Sigmoid colon (tissue), 6 donors: ENCODE measurements at regions not wholly inside any gene's neighbourhood (a gene's known extent, or its start where the extent isn't known, plus 50 kb on each side); places are given as distances from the start of the nearest gene placed in this dataset.

Source experiments
- DNase-seq: peaks from one replicate; pipeline ENCODE4 v3.0.0-alpha.2; 2019
- H3K27ac ChIP-seq, 4 donors: fragments of 200-600 bp; sonication (generic); one replicate each; pipeline ENCODE4 v1.5.1; 2016 to 2019; ENCODE audit warnings: mild to moderate bottlenecking in 1 of 4
- H3K27me3 ChIP-seq, 3 donors: fragments of 200-600 bp; sonication (generic); one replicate each; pipeline ENCODE4 v1.5.1; 2019; ENCODE audit warnings: mild to moderate bottlenecking in 1 of 3
- H3K36me3 ChIP-seq, 4 donors: fragments of 200-600 bp; sonication (generic); one replicate each; pipeline ENCODE4 v1.5.1; 2016 to 2019
- H3K4me1 ChIP-seq, 4 donors: fragments of 200-600 bp; sonication (generic); one replicate each; pipeline ENCODE4 v1.5.1; 2017 to 2019
- H3K4me3 ChIP-seq, 4 donors: fragments of 200-600 bp; sonication (generic); one replicate each; pipeline ENCODE4 v1.5.1; 2017 to 2019; ENCODE audit warnings: mild to moderate bottlenecking in 2 of 4, moderate library complexity in 1 of 4
- H3K9me3 ChIP-seq, 4 donors: fragments of 200-600 bp in 3 of 4; sonication (generic) in 3 of 4; one replicate each; pipeline versions ENCODE4 v1.5.1 to v1.6.1; 2013 to 2019
- CTCF ChIP-seq, 4 experiments: fragments of 450-650 bp in 3 of 4; fragments of 200-600 bp in 1 of 4; IDR thresholded peaks; one replicate each; pipeline ENCODE4 v1.5.1; 2016 to 2019; ENCODE audit warnings: antibody characterized with exemption in 4 of 4, mild to moderate bottlenecking in 3 of 4, moderate library complexity in 2 of 4
- EP300 ChIP-seq, 4 donors: sonication (generic); formaldehyde crosslinking; IDR thresholded peaks; one replicate each; pipeline ENCODE4 v1.6.1; 2017; ENCODE audit warnings: antibody characterized with exemption in 4 of 4
- POLR2A ChIP-seq, 2 donors: fragments of 450-650 bp; IDR thresholded peaks; one replicate each; pipeline ENCODE4 v1.6.1; 2016; ENCODE audit warnings: antibody characterized with exemption in 2 of 2, mild to moderate bottlenecking in 2 of 2, moderate library complexity in 2 of 2
- POLR2AphosphoS5 ChIP-seq, 4 donors: sonication (generic); formaldehyde crosslinking; IDR thresholded peaks; one replicate each; pipeline ENCODE4 v1.6.1; 2017; ENCODE audit warnings: antibody characterized with exemption in 4 of 4
- WGBS, 2 donors: extraction: QIAGEN DNeasy Blood & Tissue Kit; methylation state at CpG; one replicate each; pipeline ENCODE4 v1.1.7; 2013; 5-methylcytosine and 5-hydroxymethylcytosine counted together
- intact Hi-C: fragments of 100-400 bp; cut with DNase I; formaldehyde crosslinking; loops from one replicate; pipeline ENCODE4 v1.15.1; 2023
- donor health status: healthy with polysubstance abuse.
- donor health status: healthy.

- Histone ChIP-seq H3K36me3 (no peaks in the 10 kb centered on the region), H3K27me3 (no peaks in the 10 kb centered on the region), H3K27ac (no peak overlapping the region), H3K4me1 (no peaks in the 10 kb centered on the region), H3K9me3 (peaks cover 0 to 4% (median 0%) of the 10 kb centered on the region in 4 donors), H3K4me3 (no peak overlapping the region)
- TF ChIP-seq POLR2A (IDR thresholded peaks at IDR 0.05): no peak
- TF ChIP-seq EP300 (IDR thresholded peaks at IDR 0.05): no peak
- TF ChIP-seq POLR2AphosphoS5 (IDR thresholded peaks at IDR 0.05): no peak
- TF ChIP-seq CTCF (IDR thresholded peaks at IDR 0.05): no peak
- WGBS, 2 donors: 80 to 90% methylated on average over 2 of the region's 2 CpGs
- intact Hi-C loops: no loop called here
- no peak for DNase-seq
Observed at GRCh38 chr13:34189946-34190345, 372.0 kb downstream of the RFC3 start.

- H3K27ac ChIP-seq: peak overlapping the region in 3 of 4 donors; percentile 43 to 70 (median 70)
- WGBS, 2 donors: 29 to 58% methylated on average over 1 of the region's 1 CpG
- peaks cover 0 to 4% (median under 1%) of the 10 kb centered on the region in 4 donors for H3K9me3 ChIP-seq
- peaks cover 0 to 34% (median 10%) of the 10 kb centered on the region in 4 donors for H3K4me1 ChIP-seq
- no peak for DNase-seq
- no peaks in the 10 kb centered on the region for H3K36me3 ChIP-seq
- TF ChIP-seq EP300 (IDR thresholded peaks at IDR 0.05) (no peak), POLR2AphosphoS5 (IDR thresholded peaks at IDR 0.05) (peak in 2 of 4 donors; percentile 40 to 57), CTCF (IDR thresholded peaks at IDR 0.05) (no peak), POLR2A (IDR thresholded peaks at IDR 0.05) (no peak)
- H3K4me3 ChIP-seq: no peak overlapping the region
- no peaks in the 10 kb centered on the region for H3K27me3 ChIP-seq
- intact Hi-C loops: no loop called here
Observed at GRCh38 chr13:34201050-34201913, 383.3 kb downstream of the RFC3 start.

- H3K27me3 ChIP-seq: no peaks in the 10 kb centered on the region
- H3K9me3 ChIP-seq: no peaks in the 10 kb centered on the region
- peak overlapping the region in 3 of 4 donors; percentile 68 to 83 (median 81) for H3K27ac ChIP-seq
- no peaks in the 10 kb centered on the region for H3K36me3 ChIP-seq
- H3K4me3 ChIP-seq: no peak overlapping the region
- DNase-seq: no peak
- intact Hi-C loops: loop anchor here (5.0 kb wide), 1 partner anchor 45 kb away; no protein-coding TSS in a partner anchor
- TF ChIP-seq POLR2AphosphoS5 (IDR thresholded peaks at IDR 0.05) (peak in 3 of 4 donors; percentile 65 to 71 (median 68)), EP300 (IDR thresholded peaks at IDR 0.05) (peak in 3 of 4 donors; percentile 4 to 67 (median 19)), POLR2A (IDR thresholded peaks at IDR 0.05) (no peak), CTCF (IDR thresholded peaks at IDR 0.05) (no peak)
- peaks cover 0 to 48% (median 28%) of the 10 kb centered on the region in 4 donors for H3K4me1 ChIP-seq
- 67 to 76% methylated on average over 4 of the region's 4 CpGs for WGBS, 2 donors
Observed at GRCh38 chr13:34207334-34207733, 389.4 kb downstream of the RFC3 start.

GRCh38 chr13:34207872-34208271 lies 389.9 kb downstream of the RFC3 start:
- Histone ChIP-seq H3K9me3 (no peaks in the 10 kb centered on the region), H3K4me3 (no peak overlapping the region), H3K4me1 (peaks cover 0 to 42% (median 28%) of the 10 kb centered on the region in 4 donors), H3K36me3 (no peaks in the 10 kb centered on the region), H3K27ac (peak overlapping the region in 3 of 4 donors; percentile 68 to 83 (median 81)), H3K27me3 (no peaks in the 10 kb centered on the region)
- 80 to 86% methylated on average over 4 of the region's 4 CpGs for WGBS, 2 donors
- DNase-seq: no peak
- intact Hi-C loops: loop anchor here (5.0 kb wide), 1 partner anchor 46 kb away; no protein-coding TSS in a partner anchor
- TF ChIP-seq POLR2A (IDR thresholded peaks at IDR 0.05): no peak
- no peak for TF ChIP-seq EP300 (IDR thresholded peaks at IDR 0.05)
- no peak for TF ChIP-seq CTCF (IDR thresholded peaks at IDR 0.05)
